Stimulated activated CD8-positive, alpha-beta memory T cell treated with anti-CD3 and anti-CD28 coated beads, Interleukin-7, amount 100 ng/mL, for 4 hours (primary cell): ENCODE measurements at regions not wholly inside any gene's neighbourhood (a gene's known extent, or its start where the extent isn't known, plus 50 kb on each side); places are given as distances from the start of the nearest gene placed in this dataset.
"Not testable (repeated sequence)": the region's sequence is repeated elsewhere in the genome, so short reads cannot be mapped to it uniquely, and the experiment has no call there.

Experiments used
- DNase-seq, 2 donors: peaks; one replicate each; pipeline ENCODE4 v3.0.0-alpha.2; 2020; ENCODE audit warnings: low read depth in 2 of 2

- no peak for DNase-seq
Observed at GRCh38 chr7:155377071-155377837, 79.6 kb downstream of the INSIG1 start.

GRCh38 chr7:155377838-155378579 lies 79.9 kb upstream of the EN2 start:
- no peak for DNase-seq

- DNase-seq, result no peak
Observed at GRCh38 chr7:155378580-155378934, 79.4 kb upstream of the EN2 start.

GRCh38 chr7:155378959-155379871 lies 78.7 kb upstream of the EN2 start:
- no peak for DNase-seq

GRCh38 chr7:155380221-155380861 lies 77.6 kb upstream of the EN2 start:
- DNase-seq, result peak; percentile 56

GRCh38 chr7:155380976-155381851 lies 76.7 kb upstream of the EN2 start:
- DNase-seq, result no peak

GRCh38 chr7:155381852-155382801 lies 75.8 kb upstream of the EN2 start:
- DNase-seq, result no peak

- DNase-seq, result no peak
Observed at GRCh38 chr7:155382802-155383171, 75.1 kb upstream of the EN2 start.

- DNase-seq, result no peak
Observed at GRCh38 chr7:155383756-155384491, 74.0 kb upstream of the EN2 start.

GRCh38 chr7:155384751-155385150 lies 73.2 kb upstream of the EN2 start:
- DNase-seq, result no peak

- not testable (repeated sequence) for DNase-seq
Observed at GRCh38 chr7:155385182-155385581, 72.7 kb upstream of the EN2 start.

- DNase-seq, result no peak
Observed at GRCh38 chr7:155386608-155387007, 71.3 kb upstream of the EN2 start.

GRCh38 chr7:155387066-155387620 lies 70.8 kb upstream of the EN2 start:
- DNase-seq, result no peak

- no peak for DNase-seq
Observed at GRCh38 chr7:155388561-155388960, 69.4 kb upstream of the EN2 start.

- no peak for DNase-seq
Observed at GRCh38 chr7:155391414-155391813, 66.5 kb upstream of the EN2 start.

- DNase-seq, result no peak
Observed at GRCh38 chr7:155392726-155393570, 65.0 kb upstream of the EN2 start.

GRCh38 chr7:155394413-155394812 lies 63.5 kb upstream of the EN2 start:
- DNase-seq, result no peak
